ENCODE measurements at regions not wholly inside any gene's neighbourhood (a gene's known extent, or its start where the extent isn't known, plus 50 kb on each side); places are given as distances from the start of the nearest gene placed in this dataset.

GRCh38 chr5:139743001-139743771, 52.4 kb upstream of the PSD2 start:
- Histone ChIP-seq H3K27me3 (ENCODE audit: insufficient read depth, low read length) (no peaks in the 10 kb centered on the region), H3K79me2 (ENCODE audit: control insufficient read depth, insufficient read depth, low read length, unreplicated experiment) (no peaks in the 10 kb centered on the region), H3K4me1 (ENCODE audit: control insufficient read depth, insufficient read depth, low read length, unreplicated experiment) (peaks cover 41% of the 10 kb centered on the region), H3K36me3 (ENCODE audit: insufficient read depth, low read length) (no peaks in the 10 kb centered on the region), H3K27ac (ENCODE audit: low read depth, low read length) (no peak overlapping the region), H2AFZ (ENCODE audit: low read length, unreplicated experiment) (no peak overlapping the region), H3K4me3 (ENCODE audit: low read depth, low read length) (no peak overlapping the region)

DNA sequence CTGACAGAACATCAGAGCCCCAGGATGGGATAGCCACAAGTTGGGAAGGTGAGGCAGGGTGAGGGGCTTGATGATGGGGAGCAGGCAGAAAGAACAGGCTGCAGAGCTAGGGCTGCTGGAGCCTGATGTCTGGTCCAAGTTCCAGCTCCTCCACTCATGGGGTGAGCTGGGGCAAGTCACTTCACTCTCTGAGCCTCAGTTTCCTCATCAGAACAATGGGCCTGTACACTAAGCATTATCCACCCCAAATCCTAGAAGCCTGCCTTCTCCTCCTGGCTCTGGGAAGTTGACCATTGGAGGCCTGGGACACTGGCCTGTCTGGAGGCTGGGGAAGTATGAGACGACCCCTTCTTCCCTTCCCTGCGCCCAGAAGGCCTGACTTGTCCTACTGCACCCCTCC, 51.8 kb upstream of the PSD2 start:
- H3K4me3 ChIP-seq (ENCODE audit: low read depth, low read length) = no peak overlapping the region
- H3K79me2 ChIP-seq (ENCODE audit: control insufficient read depth, insufficient read depth, low read length, unreplicated experiment) = no peaks in the 10 kb centered on the region
- no peaks in the 10 kb centered on the region for H3K36me3 ChIP-seq (ENCODE audit: insufficient read depth, low read length)
- H3K27me3 ChIP-seq (ENCODE audit: insufficient read depth, low read length) = no peaks in the 10 kb centered on the region
- H2AFZ ChIP-seq (ENCODE audit: low read length, unreplicated experiment) = no peak overlapping the region
- H3K4me1 ChIP-seq (ENCODE audit: control insufficient read depth, insufficient read depth, low read length, unreplicated experiment) = peaks cover 40% of the 10 kb centered on the region
- H3K27ac ChIP-seq (ENCODE audit: low read depth, low read length) = no peak overlapping the region

GRCh38 chr5:139744471-139745131, 51.0 kb upstream of the PSD2 start:
- H3K27ac ChIP-seq (ENCODE audit: low read depth, low read length) = peak overlapping the region; percentile 83

DNA sequence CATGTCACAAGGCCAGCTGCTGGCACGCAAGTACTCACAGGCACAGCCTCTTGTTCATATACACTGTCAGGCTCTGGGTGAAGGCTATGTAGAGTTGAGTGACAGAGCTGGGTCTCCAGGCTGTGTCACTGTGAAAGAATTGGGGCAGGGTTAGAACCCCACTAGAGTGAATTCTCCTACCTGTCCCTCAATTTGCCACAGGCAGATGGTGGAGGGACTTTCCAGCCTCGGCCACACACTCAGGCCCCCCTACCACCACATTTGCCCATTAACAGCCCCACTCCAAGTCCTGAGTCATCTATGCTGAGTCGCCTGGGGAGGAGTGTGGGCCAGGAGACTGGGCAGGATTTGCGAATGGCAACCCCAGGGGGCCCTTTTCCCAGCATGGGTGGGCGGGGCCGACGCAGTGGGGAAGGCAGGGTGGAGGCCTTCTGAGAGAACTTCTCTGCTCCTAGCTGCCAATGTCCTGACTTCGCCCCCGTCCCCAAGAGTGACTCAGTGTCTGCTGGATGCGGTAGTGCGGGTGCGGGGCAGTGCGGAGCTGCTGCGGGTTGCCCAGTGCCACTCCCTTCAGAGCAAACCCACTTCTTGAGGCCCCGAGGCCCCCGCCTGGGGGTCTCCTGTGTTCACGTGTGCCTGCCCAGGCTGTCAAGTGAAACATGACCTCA, 50.3 kb upstream of the PSD2 start:
- Histone ChIP-seq H3K4me1 (ENCODE audit: control insufficient read depth, insufficient read depth, low read length, unreplicated experiment) (peaks cover 33% of the 10 kb centered on the region), H3K27ac (ENCODE audit: low read depth, low read length) (peak overlapping the region; percentile 83), H3K4me3 (ENCODE audit: low read depth, low read length) (peak overlapping the region; percentile 76; the same call in 1 of the 2 replicates), H3K79me2 (ENCODE audit: control insufficient read depth, insufficient read depth, low read length, unreplicated experiment) (no peaks in the 10 kb centered on the region), H3K36me3 (ENCODE audit: insufficient read depth, low read length) (no peaks in the 10 kb centered on the region), H2AFZ (ENCODE audit: low read length, unreplicated experiment) (peak overlapping the region; percentile 53), H3K27me3 (ENCODE audit: insufficient read depth, low read length) (no peaks in the 10 kb centered on the region)

More at GRCh38 chr5:139744471-139745131, 51.0 kb upstream of the PSD2 start:
- no peaks in the 10 kb centered on the region for H3K79me2 ChIP-seq (ENCODE audit: control insufficient read depth, insufficient read depth, low read length, unreplicated experiment)
- peaks cover 33% of the 10 kb centered on the region for H3K4me1 ChIP-seq (ENCODE audit: control insufficient read depth, insufficient read depth, low read length, unreplicated experiment)
- no peak overlapping the region for H2AFZ ChIP-seq (ENCODE audit: low read length, unreplicated experiment)
- no peaks in the 10 kb centered on the region for H3K27me3 ChIP-seq (ENCODE audit: insufficient read depth, low read length)
- H3K36me3 ChIP-seq (ENCODE audit: insufficient read depth, low read length) = no peaks in the 10 kb centered on the region
- H3K4me3 ChIP-seq (ENCODE audit: low read depth, low read length) = no peak overlapping the region

DNA sequence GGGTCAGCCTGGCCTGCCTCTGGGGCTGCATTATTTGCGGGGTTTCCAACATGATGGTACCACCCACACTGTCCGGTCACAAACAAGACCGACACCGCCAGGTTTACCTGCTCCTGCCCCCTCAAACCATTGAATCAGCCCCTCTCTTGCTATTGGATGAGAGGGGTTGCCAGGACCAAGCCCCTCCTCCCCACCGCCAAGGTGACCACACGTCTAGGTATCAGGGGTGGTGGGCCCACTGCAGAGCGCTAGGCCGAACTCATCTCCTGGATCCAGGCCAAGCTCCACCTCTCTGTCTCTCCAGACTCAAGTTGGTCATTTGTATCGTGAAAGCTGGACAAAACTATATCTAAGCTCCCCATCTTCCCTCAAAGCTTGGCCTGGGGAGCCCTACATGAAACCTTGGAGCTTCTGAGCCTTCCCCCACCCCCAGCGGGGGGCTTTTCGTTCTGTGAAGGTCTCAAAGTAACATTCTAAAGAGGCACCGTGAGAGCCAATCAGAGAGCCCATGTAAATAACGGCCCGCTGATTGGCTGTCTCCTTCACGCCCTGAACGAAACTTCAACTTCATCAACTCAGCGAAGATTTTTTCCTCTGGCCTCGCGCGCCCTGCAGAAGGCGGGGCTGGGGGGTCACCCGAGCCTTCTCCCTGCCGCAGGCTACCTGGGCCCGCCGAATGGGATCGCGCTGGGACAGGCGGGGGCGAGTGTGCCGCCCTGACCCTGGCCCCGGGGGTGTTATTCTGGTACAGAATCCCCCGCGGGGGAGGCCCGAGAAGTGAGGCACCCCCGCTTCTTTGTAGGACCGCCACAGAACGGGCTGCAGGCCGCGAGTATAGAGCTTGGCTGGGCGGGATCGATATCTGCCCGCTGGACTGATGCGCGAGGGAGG, 49.6 kb upstream of the PSD2 start:
- Histone ChIP-seq H3K27ac (ENCODE audit: low read depth, low read length) (peak overlapping the region; percentile 83), H3K27me3 (ENCODE audit: insufficient read depth, low read length) (no peaks in the 10 kb centered on the region), H3K4me3 (ENCODE audit: low read depth, low read length) (peak overlapping the region; percentile 76), H3K79me2 (ENCODE audit: control insufficient read depth, insufficient read depth, low read length, unreplicated experiment) (no peaks in the 10 kb centered on the region), H3K4me1 (ENCODE audit: control insufficient read depth, insufficient read depth, low read length, unreplicated experiment) (peaks cover 33% of the 10 kb centered on the region), H2AFZ (ENCODE audit: low read length, unreplicated experiment) (peak overlapping the region; percentile 53), H3K36me3 (ENCODE audit: insufficient read depth, low read length) (no peaks in the 10 kb centered on the region)

Measured in ACC112 (cell line).